Keratinocyte (primary cell): ENCODE measurements at regions not wholly inside any gene's neighbourhood (a gene's known extent, or its start where the extent isn't known, plus 50 kb on each side); places are given as distances from the start of the nearest gene placed in this dataset.

ENCODE experiments used
- EZH2 ChIP-seq: IDR thresholded peaks from one replicate; pipeline ENCODE4 v1.6.1; 2012; ENCODE audit warnings: inconsistent platforms, mild to moderate bottlenecking, low read length, moderate library complexity
- TF ChIP-seq, protein P1 (sequence below), 3 experiments: IDR thresholded peaks in 1 of 3; conservative IDR thresholded peaks in 1 of 3; optimal IDR thresholded peaks in 1 of 3; 2 replicates in 2 of 3; 3 replicates in 1 of 3; pipeline versions ENCODE3 to v1.5.1; 2011; ENCODE audit warnings: low read length in 3 of 3, mild to moderate bottlenecking in 3 of 3, moderate library complexity in 2 of 3, control low read depth in 1 of 3, inconsistent platforms in 1 of 3; ENCODE audit not compliant: insufficient read depth in 2 of 3; ENCODE audit errors: extremely low read depth in 1 of 3

DNA sequence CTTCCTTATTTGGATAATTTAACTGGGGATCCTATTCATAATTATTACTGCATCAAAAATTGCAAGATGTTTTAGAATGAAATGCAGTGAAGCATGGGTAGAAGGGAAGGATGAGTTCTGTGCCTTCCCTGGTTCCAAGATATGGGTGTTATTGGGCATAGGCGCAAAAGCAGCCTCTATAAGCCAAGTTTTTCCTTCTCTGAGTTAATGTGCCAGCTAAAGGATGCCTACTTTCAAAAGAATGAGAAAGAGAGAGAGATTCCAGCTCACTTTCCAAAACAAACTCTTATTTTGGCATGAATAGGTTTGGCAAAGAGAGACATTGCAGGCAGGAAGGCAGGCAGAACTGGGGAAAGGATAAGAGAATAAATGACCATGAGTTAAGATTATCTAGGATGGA is 270.2 kb downstream of the TAFA4 start:
- TF ChIP-seq, protein P1, sequence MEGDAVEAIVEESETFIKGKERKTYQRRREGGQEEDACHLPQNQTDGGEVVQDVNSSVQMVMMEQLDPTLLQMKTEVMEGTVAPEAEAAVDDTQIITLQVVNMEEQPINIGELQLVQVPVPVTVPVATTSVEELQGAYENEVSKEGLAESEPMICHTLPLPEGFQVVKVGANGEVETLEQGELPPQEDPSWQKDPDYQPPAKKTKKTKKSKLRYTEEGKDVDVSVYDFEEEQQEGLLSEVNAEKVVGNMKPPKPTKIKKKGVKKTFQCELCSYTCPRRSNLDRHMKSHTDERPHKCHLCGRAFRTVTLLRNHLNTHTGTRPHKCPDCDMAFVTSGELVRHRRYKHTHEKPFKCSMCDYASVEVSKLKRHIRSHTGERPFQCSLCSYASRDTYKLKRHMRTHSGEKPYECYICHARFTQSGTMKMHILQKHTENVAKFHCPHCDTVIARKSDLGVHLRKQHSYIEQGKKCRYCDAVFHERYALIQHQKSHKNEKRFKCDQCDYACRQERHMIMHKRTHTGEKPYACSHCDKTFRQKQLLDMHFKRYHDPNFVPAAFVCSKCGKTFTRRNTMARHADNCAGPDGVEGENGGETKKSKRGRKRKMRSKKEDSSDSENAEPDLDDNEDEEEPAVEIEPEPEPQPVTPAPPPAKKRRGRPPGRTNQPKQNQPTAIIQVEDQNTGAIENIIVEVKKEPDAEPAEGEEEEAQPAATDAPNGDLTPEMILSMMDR (optimal IDR thresholded peaks at IDR 0.05 in 1 of 3, IDR thresholded peaks at IDR 0.05 in 1 of 3, conservative IDR thresholded peaks at IDR 0.05 in 1 of 3; ENCODE audit: extremely low read depth in 1 of 3, insufficient read depth in 2 of 3, low read length in 3 of 3) = no peak
- TF ChIP-seq EZH2 = no peak
